ENCODE measurements at regions not wholly inside any gene's neighbourhood (a gene's known extent, or its start where the extent isn't known, plus 50 kb on each side); places are given as distances from the start of the nearest gene placed in this dataset.

DNA sequence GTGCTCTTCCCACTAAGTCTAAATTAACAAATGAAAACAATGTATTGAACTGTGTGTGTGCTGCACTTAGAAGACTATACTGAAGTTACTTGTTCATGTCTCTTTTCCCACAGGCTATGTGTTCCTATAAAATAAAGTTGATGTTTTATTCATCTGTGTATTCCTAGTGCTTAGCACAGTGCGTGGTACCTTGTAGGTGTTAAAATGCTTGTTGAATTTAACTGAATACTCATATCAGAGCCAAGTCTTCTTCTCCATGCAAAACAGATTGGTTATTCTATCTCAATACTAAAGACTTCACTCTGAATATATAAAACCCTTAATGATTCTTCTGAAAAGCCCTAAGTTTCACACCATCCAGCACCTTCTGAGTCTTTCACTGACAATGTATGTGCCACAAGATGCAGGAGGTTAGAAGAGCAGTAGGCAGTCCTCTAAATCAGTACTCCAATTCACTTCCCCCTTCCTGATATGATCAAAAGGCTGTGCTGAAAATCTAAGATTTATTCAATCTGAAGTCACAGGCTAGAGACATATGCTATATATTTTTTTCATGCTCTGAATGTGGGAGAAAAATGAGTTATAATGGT lies 231.7 kb upstream of the CCDC150 start:
- TF ChIP-seq, protein P1, sequence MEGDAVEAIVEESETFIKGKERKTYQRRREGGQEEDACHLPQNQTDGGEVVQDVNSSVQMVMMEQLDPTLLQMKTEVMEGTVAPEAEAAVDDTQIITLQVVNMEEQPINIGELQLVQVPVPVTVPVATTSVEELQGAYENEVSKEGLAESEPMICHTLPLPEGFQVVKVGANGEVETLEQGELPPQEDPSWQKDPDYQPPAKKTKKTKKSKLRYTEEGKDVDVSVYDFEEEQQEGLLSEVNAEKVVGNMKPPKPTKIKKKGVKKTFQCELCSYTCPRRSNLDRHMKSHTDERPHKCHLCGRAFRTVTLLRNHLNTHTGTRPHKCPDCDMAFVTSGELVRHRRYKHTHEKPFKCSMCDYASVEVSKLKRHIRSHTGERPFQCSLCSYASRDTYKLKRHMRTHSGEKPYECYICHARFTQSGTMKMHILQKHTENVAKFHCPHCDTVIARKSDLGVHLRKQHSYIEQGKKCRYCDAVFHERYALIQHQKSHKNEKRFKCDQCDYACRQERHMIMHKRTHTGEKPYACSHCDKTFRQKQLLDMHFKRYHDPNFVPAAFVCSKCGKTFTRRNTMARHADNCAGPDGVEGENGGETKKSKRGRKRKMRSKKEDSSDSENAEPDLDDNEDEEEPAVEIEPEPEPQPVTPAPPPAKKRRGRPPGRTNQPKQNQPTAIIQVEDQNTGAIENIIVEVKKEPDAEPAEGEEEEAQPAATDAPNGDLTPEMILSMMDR (IDR thresholded peaks at IDR 0.05; ENCODE audit: low read length), result no peak
- no peak for TF ChIP-seq EZH2 (IDR thresholded peaks at IDR 0.05; ENCODE audit: borderline replicate concordance, low read length)

Measured in OCI-LY1 (cell line).